MM.1S (cell line): ENCODE measurements at regions not wholly inside any gene's neighbourhood (a gene's known extent, or its start where the extent isn't known, plus 50 kb on each side); places are given as distances from the start of the nearest gene placed in this dataset.

Experiments used
- DNase-seq: peaks from one replicate; pipeline ENCODE4 v3.0.0-alpha.2; 2015
- H2AFZ ChIP-seq: fragments of 300-600 bp; sonication (generic); 2 replicates; pipeline ENCODE4 v1.6.0; 2016; ENCODE audit warnings: antibody characterized with exemption, low read length
- H3F3A ChIP-seq: fragments of 300-600 bp; sonication (generic); 2 replicates; pipeline ENCODE4 v1.6.1; 2016; ENCODE audit warnings: mild to moderate bottlenecking, antibody characterized with exemption, low read length, moderate library complexity, mixed read lengths; ENCODE audit not compliant: insufficient read depth
- H3K27ac ChIP-seq: fragments of 300-600 bp; sonication (generic); 2 replicates; pipeline ENCODE4 v1.5.1; 2016; ENCODE audit warnings: mild to moderate bottlenecking, low read length
- H3K27me3 ChIP-seq: fragments of 300-600 bp; sonication (generic); replicated peaks from 2 replicates; pipeline ENCODE4 v1.6.0; 2016; ENCODE audit warnings: low read length; ENCODE audit not compliant: insufficient read depth
- H3K36me3 ChIP-seq: fragments of 300-600 bp; sonication (generic); replicated peaks from 2 replicates; pipeline ENCODE4 v1.6.1; 2016; ENCODE audit warnings: mild to moderate bottlenecking, low read length, mixed read lengths; ENCODE audit not compliant: insufficient read depth
- H3K4me1 ChIP-seq: fragments of 300-600 bp; sonication (generic); 2 replicates; pipeline ENCODE4 v1.6.1; 2016; ENCODE audit warnings: low read length, mixed read lengths
- H3K4me2 ChIP-seq: fragments of 300-600 bp; sonication (generic); 2 replicates; pipeline ENCODE4 v1.6.0; 2016; ENCODE audit warnings: low read depth, low read length
- H3K4me3 ChIP-seq: fragments of 300-600 bp; sonication (generic); 2 replicates; pipeline ENCODE4 v1.5.1; 2016; ENCODE audit warnings: low read length, mixed read lengths
- H3K79me2 ChIP-seq: fragments of 300-600 bp; sonication (generic); 2 replicates; pipeline ENCODE4 v1.6.1; 2016; ENCODE audit warnings: mixed run types, low read length, mixed read lengths
- H3K9ac ChIP-seq: fragments of 300-600 bp; sonication (generic); 2 replicates; pipeline ENCODE4 v1.6.1; 2016; ENCODE audit warnings: low read length, mixed read lengths
- H3K9me2 ChIP-seq: fragments of 300-600 bp; sonication (generic); replicated peaks from 2 replicates; pipeline ENCODE4 v1.6.1; 2016; ENCODE audit warnings: mild to moderate bottlenecking, low read length, mixed read lengths; ENCODE audit not compliant: insufficient read depth
- H3K9me3 ChIP-seq: fragments of 300-600 bp; sonication (generic); replicated peaks from 2 replicates; pipeline ENCODE4 v1.6.1; 2016; ENCODE audit warnings: mild to moderate bottlenecking, low read length, mixed read lengths; ENCODE audit not compliant: insufficient read depth
- H4K20me1 ChIP-seq: fragments of 300-600 bp; sonication (generic); 2 replicates; pipeline ENCODE4 v1.6.1; 2016; ENCODE audit warnings: mild to moderate bottlenecking, low read length, moderate library complexity, mixed read lengths; ENCODE audit not compliant: insufficient read depth
- EZH2 ChIP-seq: fragments of 300-600 bp; sonication (generic); optimal IDR thresholded peaks from 2 replicates; pipeline ENCODE3; 2017; ENCODE audit warnings: low read depth, mild to moderate bottlenecking, antibody characterized with exemption, low read length, mixed read lengths
- EZH2phosphoT487 ChIP-seq: fragments of 300-600 bp; sonication (generic); IDR thresholded peaks from 2 replicates; pipeline ENCODE4 v1.6.1; 2018; ENCODE audit warnings: antibody characterized with exemption, low read length
- TF ChIP-seq, protein P1 (sequence below): fragments of 300-600 bp; sonication (generic); IDR thresholded peaks from 2 replicates; pipeline ENCODE4 v1.5.1; 2016; ENCODE audit warnings: antibody characterized with exemption, low read length, mixed read lengths

DNA sequence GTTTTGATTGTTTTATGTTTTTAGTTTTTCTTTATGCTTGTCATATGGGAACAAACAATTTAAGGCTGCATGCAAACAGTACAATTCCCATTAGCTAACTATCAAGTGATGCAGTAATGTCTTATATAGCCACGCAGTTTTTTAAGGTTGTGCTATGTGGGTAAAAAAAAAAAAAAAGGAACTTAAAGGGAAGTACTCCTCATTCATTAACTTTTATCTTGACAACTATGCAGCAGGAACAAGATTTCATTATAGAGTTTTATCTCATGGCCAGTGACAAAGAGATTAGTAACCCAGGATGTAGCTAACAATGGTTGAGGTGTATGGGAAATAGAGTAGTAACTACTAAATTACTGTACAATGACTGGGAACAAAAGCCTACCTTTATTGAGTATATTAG, 1008.2 kb upstream of the CDH9 start:
- TF ChIP-seq EZH2phosphoT487 (no peak), EZH2 (no peak)
- TF ChIP-seq, protein P1, sequence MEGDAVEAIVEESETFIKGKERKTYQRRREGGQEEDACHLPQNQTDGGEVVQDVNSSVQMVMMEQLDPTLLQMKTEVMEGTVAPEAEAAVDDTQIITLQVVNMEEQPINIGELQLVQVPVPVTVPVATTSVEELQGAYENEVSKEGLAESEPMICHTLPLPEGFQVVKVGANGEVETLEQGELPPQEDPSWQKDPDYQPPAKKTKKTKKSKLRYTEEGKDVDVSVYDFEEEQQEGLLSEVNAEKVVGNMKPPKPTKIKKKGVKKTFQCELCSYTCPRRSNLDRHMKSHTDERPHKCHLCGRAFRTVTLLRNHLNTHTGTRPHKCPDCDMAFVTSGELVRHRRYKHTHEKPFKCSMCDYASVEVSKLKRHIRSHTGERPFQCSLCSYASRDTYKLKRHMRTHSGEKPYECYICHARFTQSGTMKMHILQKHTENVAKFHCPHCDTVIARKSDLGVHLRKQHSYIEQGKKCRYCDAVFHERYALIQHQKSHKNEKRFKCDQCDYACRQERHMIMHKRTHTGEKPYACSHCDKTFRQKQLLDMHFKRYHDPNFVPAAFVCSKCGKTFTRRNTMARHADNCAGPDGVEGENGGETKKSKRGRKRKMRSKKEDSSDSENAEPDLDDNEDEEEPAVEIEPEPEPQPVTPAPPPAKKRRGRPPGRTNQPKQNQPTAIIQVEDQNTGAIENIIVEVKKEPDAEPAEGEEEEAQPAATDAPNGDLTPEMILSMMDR: no peak
- H3K9ac ChIP-seq: no peak overlapping the region
- H4K20me1 ChIP-seq: no peaks in the 10 kb centered on the region
- no peaks in the 10 kb centered on the region for H3K4me1 ChIP-seq
- no peak overlapping the region for H3K27ac ChIP-seq
- no peak overlapping the region for H2AFZ ChIP-seq
- no peaks in the 10 kb centered on the region for H3K36me3 ChIP-seq
- no peaks in the 10 kb centered on the region for H3K9me3 ChIP-seq
- H3K4me3 ChIP-seq: no peak overlapping the region
- no peak for DNase-seq
- no peak overlapping the region for H3K4me2 ChIP-seq
- H3F3A ChIP-seq: no peaks in the 10 kb centered on the region
- H3K9me2 ChIP-seq: no peaks in the 10 kb centered on the region
- no peaks in the 10 kb centered on the region for H3K79me2 ChIP-seq
- H3K27me3 ChIP-seq: no peaks in the 10 kb centered on the region

DNA sequence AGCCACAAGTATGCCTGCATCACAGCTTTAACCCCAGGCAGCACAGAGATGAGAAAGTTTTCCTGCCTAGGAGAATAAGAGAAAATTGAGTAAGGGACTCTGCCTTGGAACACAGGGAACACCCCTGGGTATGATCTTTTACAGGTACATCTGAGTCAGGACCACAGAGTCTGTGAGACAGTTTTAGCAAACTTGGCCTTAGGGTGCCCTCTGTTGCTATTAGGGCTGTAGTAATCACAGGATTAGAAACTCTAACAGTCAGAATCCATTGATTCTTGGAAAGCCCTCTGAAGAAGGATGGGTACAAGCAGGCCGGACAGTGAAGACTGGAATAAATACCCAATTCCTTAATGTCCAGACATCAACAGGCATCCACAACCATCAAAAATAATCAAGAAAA, 989.5 kb upstream of the CDH9 start:
- H3F3A ChIP-seq: no peaks in the 10 kb centered on the region
- no peak for DNase-seq
- no peak overlapping the region for H3K27ac ChIP-seq
- H3K36me3 ChIP-seq: no peaks in the 10 kb centered on the region
- H3K4me2 ChIP-seq: no peak overlapping the region
- no peak overlapping the region for H3K4me3 ChIP-seq
- H3K9me2 ChIP-seq: no peaks in the 10 kb centered on the region
- H3K9ac ChIP-seq: no peak overlapping the region
- H2AFZ ChIP-seq: no peak overlapping the region
- H4K20me1 ChIP-seq: no peaks in the 10 kb centered on the region
- H3K27me3 ChIP-seq: no peaks in the 10 kb centered on the region
- no peaks in the 10 kb centered on the region for H3K79me2 ChIP-seq
- no peaks in the 10 kb centered on the region for H3K4me1 ChIP-seq
- H3K9me3 ChIP-seq: no peaks in the 10 kb centered on the region
- no peak for TF ChIP-seq EZH2phosphoT487
- no peak for TF ChIP-seq EZH2
- TF ChIP-seq, protein P1: no peak

DNA sequence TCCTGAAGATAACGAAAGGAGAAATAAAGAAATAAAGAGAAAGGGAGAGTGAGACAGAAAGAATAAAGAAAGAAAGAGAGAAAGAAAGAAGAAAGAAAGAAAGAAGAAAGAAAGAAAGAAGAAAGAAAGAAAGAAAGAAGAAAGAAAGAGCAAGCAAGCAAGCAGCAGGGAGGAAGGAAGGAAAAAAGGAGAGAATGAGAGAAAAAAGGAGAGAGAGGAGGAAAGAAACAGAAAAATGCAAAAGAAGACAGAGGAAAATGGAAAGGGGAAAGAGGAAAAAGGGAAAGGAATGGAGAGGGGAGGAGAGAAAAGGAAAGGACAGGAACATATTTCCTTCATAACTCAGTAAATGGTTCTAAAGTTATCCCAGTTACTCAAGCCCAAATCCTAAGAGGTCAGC, 978.8 kb upstream of the CDH9 start:
- no peaks in the 10 kb centered on the region for H4K20me1 ChIP-seq
- H3K9ac ChIP-seq: no peak overlapping the region
- TF ChIP-seq, protein P1: no peak
- TF ChIP-seq EZH2 (no peak), EZH2phosphoT487 (no peak)
- H3F3A ChIP-seq: no peaks in the 10 kb centered on the region
- H3K79me2 ChIP-seq: no peaks in the 10 kb centered on the region
- no peaks in the 10 kb centered on the region for H3K4me1 ChIP-seq
- H3K27me3 ChIP-seq: no peaks in the 10 kb centered on the region
- no peak for DNase-seq
- no peak overlapping the region for H3K4me2 ChIP-seq
- H3K9me2 ChIP-seq: no peaks in the 10 kb centered on the region
- no peaks in the 10 kb centered on the region for H3K36me3 ChIP-seq
- H3K27ac ChIP-seq: no peak overlapping the region
- H3K9me3 ChIP-seq: no peaks in the 10 kb centered on the region
- H3K4me3 ChIP-seq: no peak overlapping the region
- H2AFZ ChIP-seq: no peak overlapping the region
